K562 (cell line): ENCODE measurements at regions not wholly inside any gene's neighbourhood (a gene's known extent, or its start where the extent isn't known, plus 50 kb on each side); places are given as distances from the start of the nearest gene placed in this dataset.

Source experiments
- ATAC-seq: fragments of 200-7000 bp; cut with Tn5 transposase; 3 replicates; pipeline ENCODE4 v1.9.1; 2020; ENCODE audit warnings: moderate library complexity
- BruUV-seq: library from RNA; stranded (reverse); fragments of 400-500 nt; replicated peaks from 2 replicates; lab custom pipeline; 2021; lab: Mats Ljungman, UMichigan
- CTCF ChIA-PET: fragments of 300-600 bp; formaldehyde crosslinking; extraction: SDS; loops from one replicate; lab custom pipeline; 2021; ENCODE audit warnings: low intra/inter-chr PET ratio; lab: Yijun Ruan, JAX
- POLR2A ChIA-PET: fragments of 300-600, 350-650 bp; sonication (Branson Sonifier 250); formaldehyde crosslinking; extraction: SDS; loops from one replicate; lab custom pipeline; 2021; ENCODE audit warnings: antibody characterized with exemption, inconsistent platforms; lab: Yijun Ruan, JAX
- DNase-seq, 4 experiments: peaks; one replicate each; pipeline versions ENCODE4 v3.0.0 to v3.0.0-alpha.2; 2011 to 2018; ENCODE audit warnings: low spot score in 3 of 4, mixed read lengths in 3 of 4; ENCODE audit errors: extremely low read depth in 1 of 4
- FAIRE-seq: peaks from 2 replicates; lab custom pipeline; 2011; peaks lifted over from hg19 to GRCh38; lab: Jason Lieb, UNC
- H2AFZ ChIP-seq: 2 replicates; pipeline ENCODE4 v1.6.0; 2011; ENCODE audit warnings: low read depth, low read length, control low read depth, inconsistent platforms
- H3K27ac ChIP-seq: fragments of 200-600 bp; 3 replicates; pipeline ENCODE4 v1.8.0; 2011; ENCODE audit warnings: low read depth, mild to moderate bottlenecking, control low read depth, inconsistent platforms, low read length, moderate library complexity, mixed read lengths; ENCODE audit errors: extremely low read depth
- H3K27me3 ChIP-seq, 2 experiments: fragments of 300-600 bp in 1 of 2; 2 replicates in 1 of 2; 3 replicates in 1 of 2; pipeline versions ENCODE4 v1.6.0 to v1.8.0; 2011; ENCODE audit warnings: inconsistent platforms in 2 of 2, low read length in 2 of 2, mild to moderate bottlenecking in 1 of 2, mixed read lengths in 1 of 2, moderate library complexity in 1 of 2; ENCODE audit not compliant: control insufficient read depth in 2 of 2, insufficient read depth in 2 of 2
- H3K36me3 ChIP-seq: fragments of 300-600 bp; 3 replicates; pipeline ENCODE4 v1.8.0; 2011; ENCODE audit warnings: mild to moderate bottlenecking, low read length, inconsistent platforms; ENCODE audit not compliant: control insufficient read depth, insufficient read depth
- H3K4me1 ChIP-seq, 2 experiments: fragments of 200-600 bp in 1 of 2; replicated peaks in 1 of 2; 2 replicates in 1 of 2; 3 replicates in 1 of 2; pipeline versions ENCODE4 v1.5.1 to v1.8.0; 2011; ENCODE audit warnings: inconsistent platforms in 2 of 2, low read length in 2 of 2, mild to moderate bottlenecking in 1 of 2, mixed read lengths in 1 of 2, moderate library complexity in 1 of 2; ENCODE audit not compliant: control insufficient read depth in 2 of 2, insufficient read depth in 2 of 2
- H3K4me2 ChIP-seq: 2 replicates; pipeline ENCODE4 v1.6.1; 2011; ENCODE audit warnings: low read length, control low read depth, inconsistent platforms, mixed read lengths; ENCODE audit not compliant: insufficient read depth
- H3K4me3 ChIP-seq: fragments of 200-600 bp; sonication (generic), shearing (Covaris generic); 2 replicates; pipeline ENCODE4 v1.5.1; 2016; ENCODE audit warnings: control low read depth, inconsistent platforms
- H3K79me2 ChIP-seq: fragments of 200-600 bp; 3 replicates; pipeline ENCODE4 v1.8.0; 2011; ENCODE audit warnings: low read length, inconsistent platforms; ENCODE audit not compliant: control insufficient read depth, insufficient read depth
- H3K9ac ChIP-seq, 2 experiments: 2 replicates each; pipeline versions ENCODE4 v1.6.0 to v1.6.1; 2011; ENCODE audit warnings: low read depth in 2 of 2, low read length in 2 of 2, control low read depth in 1 of 2, inconsistent platforms in 1 of 2, mild to moderate bottlenecking in 1 of 2, mixed read lengths in 1 of 2; ENCODE audit not compliant: insufficient read depth in 1 of 2
- H3K9me1 ChIP-seq: one replicate; pipeline ENCODE4 v1.6.0; 2011; ENCODE audit warnings: inconsistent platforms, mild to moderate bottlenecking, low read length, moderate library complexity; ENCODE audit not compliant: control insufficient read depth, insufficient read depth
- H3K9me3 ChIP-seq: replicated peaks from 2 replicates; pipeline ENCODE4 v1.5.1; 2011; ENCODE audit warnings: low read depth, low read length, inconsistent platforms; ENCODE audit not compliant: control insufficient read depth, insufficient read depth
- H4K20me1 ChIP-seq: replicated peaks from 2 replicates; pipeline ENCODE4 v1.6.1; 2011; ENCODE audit warnings: low read length, inconsistent platforms, mixed read lengths; ENCODE audit not compliant: control insufficient read depth, insufficient read depth
- DDX20 ChIP-seq: fragments of 450-650 bp; IDR thresholded peaks from 2 replicates; pipeline ENCODE4 v1.6.1; 2016; ENCODE audit warnings: missing genetic modification characterization, low read depth, mild to moderate bottlenecking, missing compliant biosample characterization, moderate library complexity
- EGR1 ChIP-seq: fragments of 450-650 bp; conservative IDR thresholded peaks from 2 replicates; pipeline ENCODE4 v1.6.1; 2017; ENCODE audit warnings: mild to moderate bottlenecking
- WGBS: fragments of 100-300 bp; shearing (Covaris generic); methylation state at CpG from one replicate; pipeline ENCODE4 v1.1.6; 2016; ENCODE audit warnings: low coverage, mixed read lengths; ENCODE audit not compliant: insufficient coverage; ENCODE audit errors: missing lambda C conversion rate; 5-methylcytosine and 5-hydroxymethylcytosine counted together
- in situ Hi-C: fragments of 300-500 bp; cut with MboI; formaldehyde crosslinking; loops from 4 replicates; pipeline ENCODE4 v1.15.0; 2018; ENCODE audit warnings: inconsistent platforms, mixed read lengths
- intact Hi-C: fragments of 100-400 bp; cut with micrococcal nuclease; formaldehyde crosslinking; loops from 2 replicates; pipeline ENCODE4 v1.14.2; 2022

DNA sequence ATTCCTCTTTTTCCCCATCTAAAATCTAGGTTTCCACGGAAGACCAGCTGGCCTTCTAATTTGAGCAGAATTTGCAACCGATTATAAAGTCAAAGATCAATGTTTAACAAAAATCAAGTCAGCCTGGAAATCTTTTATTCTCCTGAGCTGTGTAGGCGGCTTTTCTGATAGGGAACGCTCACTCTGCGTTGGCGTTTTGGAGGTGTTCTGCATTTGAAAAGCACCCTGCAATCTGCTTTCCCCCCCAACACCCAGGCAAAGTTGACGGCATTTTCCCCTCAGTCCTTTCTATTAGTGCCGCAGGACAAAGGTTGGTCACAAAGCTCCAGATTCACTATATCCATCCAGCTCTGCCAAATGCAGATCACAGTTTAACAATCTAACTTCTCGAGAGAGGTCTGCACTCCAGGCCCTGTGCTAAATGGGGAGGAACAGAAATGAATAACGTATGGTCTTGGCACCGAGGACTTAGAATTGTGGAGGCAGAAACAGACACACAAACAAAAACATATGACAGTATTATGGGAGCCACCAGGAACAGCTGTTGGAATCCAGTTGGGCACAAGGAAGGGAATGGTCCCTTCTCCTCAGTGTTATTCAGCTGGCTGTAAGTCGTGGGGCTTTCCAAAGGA, 50.4 kb upstream of the LARS2 start:
- BruUV-seq, result no TSS peak
- intact Hi-C loops, result loop anchor here (10.0 kb wide), 2 partner anchors 157 to 317 kb away; no protein-coding TSS in a partner anchor
- no peaks in the 10 kb centered on the region for H3K9me1 ChIP-seq
- POLR2A ChIA-PET, result interaction anchor here (0.6 to 1.1 kb wide), 2 partner anchors 19 to 23 kb away, joined by 3 read pairs; no protein-coding TSS in a partner anchor
- TF ChIP-seq EGR1 (0 out of 2 replicates have a peak, but pooled peaks have one; percentile 18), DDX20 (tag) (no peak)
- TF ChIP-seq, all 486 proteins: peak for 1
- 2% methylated on average over 12 of the region's 12 CpGs for WGBS
- Histone ChIP-seq H3K36me3 (no peaks in the 10 kb centered on the region), H3K27me3 (peaks cover 51 to 55% of the 10 kb centered on the region in 2 experiments), H3K4me1 (no peaks in the 10 kb centered on the region; a peak in 2 of 5 replicates), H3K9ac (no peak overlapping the region), H3K79me2 (no peaks in the 10 kb centered on the region), H3K27ac (no peak overlapping the region), H4K20me1 (no peaks in the 10 kb centered on the region), H2AFZ (no peak overlapping the region), H3K4me3 (no peak overlapping the region), H3K9me3 (no peaks in the 10 kb centered on the region), H3K4me2 (no peak overlapping the region)
- no peak for ATAC-seq
- DNase-seq, result no peak
- FAIRE-seq, result no peak
- in situ Hi-C loops, result loop anchor here (5.0 kb wide), 2 partner anchors 116 to 301 kb away; no protein-coding TSS in a partner anchor
- CTCF ChIA-PET, result no interaction called here
